SK-N-SH treated with all-trans-retinoic acid at 6 μM for 48 hours (cell line): ENCODE measurements at regions not wholly inside any gene's neighbourhood (a gene's known extent, or its start where the extent isn't known, plus 50 kb on each side); places are given as distances from the start of the nearest gene placed in this dataset.

Experiments
- ATAC-seq: fragments of 200-7000 bp; cut with Tn5 transposase; 3 replicates; pipeline ENCODE4 v1.9.1; 2020; ENCODE audit warnings: mild to moderate bottlenecking, moderate library complexity
- ARNTL ChIP-seq: fragments of 450-650 bp; formaldehyde crosslinking; IDR thresholded peaks from 2 replicates; pipeline ENCODE4 v1.5.0; 2020; ENCODE audit warnings: low read depth, mild to moderate bottlenecking, moderate library complexity, borderline replicate concordance
- BACH2 ChIP-seq: fragments of 250-450 bp; sonication (Bioruptor Pico); IDR thresholded peaks from 2 replicates; pipeline ENCODE4 v1.9.0; 2021; ENCODE audit warnings: mild to moderate bottlenecking, borderline replicate concordance
- CSDC2 ChIP-seq: fragments of 250-450 bp; sonication (Bioruptor Pico); IDR thresholded peaks from 2 replicates; pipeline ENCODE4 v1.5.0; 2020; ENCODE audit warnings: mild to moderate bottlenecking, moderate library complexity
- ESRRG ChIP-seq: fragments of 250-450 bp; sonication (Bioruptor Pico); IDR thresholded peaks from 2 replicates; pipeline ENCODE4 v1.6.1; 2021; ENCODE audit warnings: mild to moderate bottlenecking
- GLIS3 ChIP-seq: fragments of 250-450 bp; sonication (Bioruptor Pico); IDR thresholded peaks from 2 replicates; pipeline ENCODE4 v1.5.0; 2020; ENCODE audit warnings: mild to moderate bottlenecking, moderate library complexity
- ISL1 ChIP-seq: fragments of 250-450 bp; sonication (Bioruptor Pico); IDR thresholded peaks from 2 replicates; pipeline ENCODE4 v2.1.2; 2022; ENCODE audit warnings: mild to moderate bottlenecking, moderate library complexity
- OSR1 ChIP-seq: fragments of 250-450 bp; sonication (Bioruptor Pico); IDR thresholded peaks from 2 replicates; pipeline ENCODE4 v1.8.0; 2022; ENCODE audit warnings: moderate library complexity, mild to moderate bottlenecking, inconsistent platforms
- RARB ChIP-seq: fragments of 250-450 bp; sonication (Bioruptor Pico); IDR thresholded peaks from 2 replicates; pipeline ENCODE4 v1.8.0; 2021; ENCODE audit warnings: mild to moderate bottlenecking, moderate library complexity
- SNAI2 ChIP-seq: fragments of 250-450 bp; sonication (Bioruptor Pico); IDR thresholded peaks from 2 replicates; pipeline ENCODE4 v1.5.0; 2020; ENCODE audit warnings: mild to moderate bottlenecking, moderate library complexity
- TCF4 ChIP-seq: fragments of 250-450 bp; sonication (Bioruptor Pico); IDR thresholded peaks from 2 replicates; pipeline ENCODE4 v1.8.0; 2021; ENCODE audit warnings: mild to moderate bottlenecking, moderate library complexity, borderline replicate concordance
- TOX ChIP-seq: fragments of 250-450 bp; sonication (Bioruptor Pico); IDR thresholded peaks from 2 replicates; pipeline ENCODE4 v1.8.0; 2021; ENCODE audit warnings: mild to moderate bottlenecking, moderate library complexity, borderline replicate concordance
- ZC3H10 ChIP-seq: fragments of 250-450 bp; sonication (Bioruptor Pico); IDR thresholded peaks from 2 replicates; pipeline ENCODE4 v1.5.1; 2021; ENCODE audit warnings: mild to moderate bottlenecking, moderate library complexity
- ZFP3 ChIP-seq: fragments of 250-450 bp; sonication (Bioruptor Pico); IDR thresholded peaks from 2 replicates; pipeline ENCODE4 v1.5.0; 2020; ENCODE audit warnings: mild to moderate bottlenecking, moderate library complexity
- ZFP30 ChIP-seq: fragments of 450-650 bp; formaldehyde crosslinking; IDR thresholded peaks from 2 replicates; pipeline ENCODE4 v1.5.0; 2022; ENCODE audit warnings: mild to moderate bottlenecking, moderate library complexity
- ZNF70 ChIP-seq: fragments of 450-650 bp; formaldehyde crosslinking; IDR thresholded peaks from 2 replicates; pipeline ENCODE4 v1.5.0; 2020; ENCODE audit warnings: mild to moderate bottlenecking, moderate library complexity
- ZNF8 ChIP-seq: fragments of 450-650 bp; formaldehyde crosslinking; IDR thresholded peaks from 2 replicates; pipeline ENCODE4 v1.5.0; 2020; ENCODE audit warnings: mild to moderate bottlenecking, moderate library complexity
- TF ChIP-seq, protein P1 (sequence below): fragments of 250-450 bp; sonication (Bioruptor Pico); IDR thresholded peaks from 2 replicates; pipeline ENCODE4 v1.5.0; 2020; ENCODE audit warnings: mild to moderate bottlenecking, moderate library complexity
- TF ChIP-seq, protein P2 (sequence below): fragments of 250-450 bp; sonication (Bioruptor Pico); IDR thresholded peaks from 2 replicates; pipeline ENCODE4 v1.8.0; 2021; ENCODE audit warnings: low read depth, mild to moderate bottlenecking, moderate library complexity, borderline replicate concordance
- TF ChIP-seq, protein P3 (sequence below): fragments of 250-450 bp; sonication (Bioruptor Pico); IDR thresholded peaks from 2 replicates; pipeline ENCODE4 v1.5.1; 2020; ENCODE audit warnings: low read depth, mild to moderate bottlenecking, moderate library complexity
- TF ChIP-seq, protein P4 (sequence below): fragments of 250-450 bp; sonication (Bioruptor Pico); IDR thresholded peaks from 2 replicates; pipeline ENCODE4 v1.5.1; 2021; ENCODE audit warnings: mild to moderate bottlenecking, moderate library complexity

DNA sequence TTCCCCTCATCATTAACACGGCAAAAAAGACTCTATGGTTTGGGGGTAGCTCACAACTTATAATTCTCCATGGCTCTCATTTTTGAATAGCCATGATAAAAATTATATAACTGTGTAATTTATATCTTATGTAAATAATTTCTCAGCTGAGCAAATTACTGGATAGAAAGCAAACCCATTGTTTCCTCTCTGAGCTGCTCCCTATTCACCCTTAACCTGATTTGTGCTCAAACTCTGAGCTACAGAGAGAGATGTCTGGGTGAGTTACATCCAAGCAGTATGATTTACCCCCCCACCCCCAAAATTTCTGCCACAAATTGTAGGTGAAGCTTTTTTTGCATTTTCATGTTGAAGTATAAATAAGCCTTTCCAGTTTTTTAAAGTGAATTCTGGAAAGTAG, 123.7 kb downstream of the TFCP2L1 start:
- no peak for ATAC-seq
- no peak for TF ChIP-seq CSDC2 (CRISPR knock-in tag)
- TF ChIP-seq ARNTL: no peak
- TF ChIP-seq, protein P1, sequence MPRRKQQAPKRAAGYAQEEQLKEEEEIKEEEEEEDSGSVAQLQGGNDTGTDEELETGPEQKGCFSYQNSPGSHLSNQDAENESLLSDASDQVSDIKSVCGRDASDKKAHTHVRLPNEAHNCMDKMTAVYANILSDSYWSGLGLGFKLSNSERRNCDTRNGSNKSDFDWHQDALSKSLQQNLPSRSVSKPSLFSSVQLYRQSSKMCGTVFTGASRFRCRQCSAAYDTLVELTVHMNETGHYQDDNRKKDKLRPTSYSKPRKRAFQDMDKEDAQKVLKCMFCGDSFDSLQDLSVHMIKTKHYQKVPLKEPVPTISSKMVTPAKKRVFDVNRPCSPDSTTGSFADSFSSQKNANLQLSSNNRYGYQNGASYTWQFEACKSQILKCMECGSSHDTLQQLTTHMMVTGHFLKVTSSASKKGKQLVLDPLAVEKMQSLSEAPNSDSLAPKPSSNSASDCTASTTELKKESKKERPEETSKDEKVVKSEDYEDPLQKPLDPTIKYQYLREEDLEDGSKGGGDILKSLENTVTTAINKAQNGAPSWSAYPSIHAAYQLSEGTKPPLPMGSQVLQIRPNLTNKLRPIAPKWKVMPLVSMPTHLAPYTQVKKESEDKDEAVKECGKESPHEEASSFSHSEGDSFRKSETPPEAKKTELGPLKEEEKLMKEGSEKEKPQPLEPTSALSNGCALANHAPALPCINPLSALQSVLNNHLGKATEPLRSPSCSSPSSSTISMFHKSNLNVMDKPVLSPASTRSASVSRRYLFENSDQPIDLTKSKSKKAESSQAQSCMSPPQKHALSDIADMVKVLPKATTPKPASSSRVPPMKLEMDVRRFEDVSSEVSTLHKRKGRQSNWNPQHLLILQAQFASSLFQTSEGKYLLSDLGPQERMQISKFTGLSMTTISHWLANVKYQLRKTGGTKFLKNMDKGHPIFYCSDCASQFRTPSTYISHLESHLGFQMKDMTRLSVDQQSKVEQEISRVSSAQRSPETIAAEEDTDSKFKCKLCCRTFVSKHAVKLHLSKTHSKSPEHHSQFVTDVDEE: no peak
- TF ChIP-seq TCF4: no peak
- TF ChIP-seq ZNF70 (CRISPR knock-in tag): no peak
- no peak for TF ChIP-seq ZFP30 (CRISPR knock-in tag)
- no peak for TF ChIP-seq ZFP3 (CRISPR knock-in tag)
- no peak for TF ChIP-seq BACH2 (CRISPR knock-in tag)
- TF ChIP-seq, protein P2, sequence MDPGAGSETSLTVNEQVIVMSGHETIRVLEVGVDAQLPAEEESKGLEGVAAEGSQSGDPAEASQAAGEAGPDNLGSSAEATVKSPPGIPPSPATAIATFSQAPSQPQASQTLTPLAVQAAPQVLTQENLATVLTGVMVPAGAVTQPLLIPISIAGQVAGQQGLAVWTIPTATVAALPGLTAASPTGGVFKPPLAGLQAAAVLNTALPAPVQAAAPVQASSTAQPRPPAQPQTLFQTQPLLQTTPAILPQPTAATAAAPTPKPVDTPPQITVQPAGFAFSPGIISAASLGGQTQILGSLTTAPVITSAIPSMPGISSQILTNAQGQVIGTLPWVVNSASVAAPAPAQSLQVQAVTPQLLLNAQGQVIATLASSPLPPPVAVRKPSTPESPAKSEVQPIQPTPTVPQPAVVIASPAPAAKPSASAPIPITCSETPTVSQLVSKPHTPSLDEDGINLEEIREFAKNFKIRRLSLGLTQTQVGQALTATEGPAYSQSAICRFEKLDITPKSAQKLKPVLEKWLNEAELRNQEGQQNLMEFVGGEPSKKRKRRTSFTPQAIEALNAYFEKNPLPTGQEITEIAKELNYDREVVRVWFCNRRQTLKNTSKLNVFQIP (CRISPR knock-in tag): no peak

DNA sequence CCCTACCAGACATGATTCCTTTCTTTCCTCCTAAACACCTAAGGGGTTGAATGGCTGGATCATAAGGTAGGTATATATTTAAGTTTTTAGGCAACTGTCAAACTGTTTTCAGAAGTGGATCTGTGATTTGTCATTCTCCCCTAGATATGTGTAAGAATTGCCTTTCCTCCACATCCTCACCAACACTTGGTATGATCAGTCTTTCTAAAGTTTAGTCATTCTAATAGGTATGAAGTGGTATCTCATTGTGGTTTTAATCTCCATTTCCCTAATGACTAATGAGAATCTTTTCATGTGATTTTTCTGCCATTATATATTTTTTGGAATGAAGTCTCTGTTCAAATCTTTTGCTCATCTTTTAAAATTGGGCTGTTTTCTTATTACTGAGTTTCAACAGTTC, 122.1 kb downstream of the TFCP2L1 start:
- no peak for TF ChIP-seq TCF4
- TF ChIP-seq RARB (CRISPR knock-in tag): no peak
- TF ChIP-seq, protein P3, sequence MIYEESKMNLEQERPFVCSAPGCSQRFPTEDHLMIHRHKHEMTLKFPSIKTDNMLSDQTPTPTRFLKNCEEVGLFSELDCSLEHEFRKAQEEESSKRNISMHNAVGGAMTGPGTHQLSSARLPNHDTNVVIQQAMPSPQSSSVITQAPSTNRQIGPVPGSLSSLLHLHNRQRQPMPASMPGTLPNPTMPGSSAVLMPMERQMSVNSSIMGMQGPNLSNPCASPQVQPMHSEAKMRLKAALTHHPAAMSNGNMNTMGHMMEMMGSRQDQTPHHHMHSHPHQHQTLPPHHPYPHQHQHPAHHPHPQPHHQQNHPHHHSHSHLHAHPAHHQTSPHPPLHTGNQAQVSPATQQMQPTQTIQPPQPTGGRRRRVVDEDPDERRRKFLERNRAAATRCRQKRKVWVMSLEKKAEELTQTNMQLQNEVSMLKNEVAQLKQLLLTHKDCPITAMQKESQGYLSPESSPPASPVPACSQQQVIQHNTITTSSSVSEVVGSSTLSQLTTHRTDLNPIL: no peak
- TF ChIP-seq ZFP30 (CRISPR knock-in tag): no peak
- TF ChIP-seq GLIS3 (CRISPR knock-in tag): no peak
- no peak for TF ChIP-seq ZNF8 (CRISPR knock-in tag)
- no peak for TF ChIP-seq ISL1 (CRISPR knock-in tag)
- no peak for TF ChIP-seq ESRRG (CRISPR knock-in tag)
- TF ChIP-seq, protein P1: no peak
- TF ChIP-seq, protein P4, sequence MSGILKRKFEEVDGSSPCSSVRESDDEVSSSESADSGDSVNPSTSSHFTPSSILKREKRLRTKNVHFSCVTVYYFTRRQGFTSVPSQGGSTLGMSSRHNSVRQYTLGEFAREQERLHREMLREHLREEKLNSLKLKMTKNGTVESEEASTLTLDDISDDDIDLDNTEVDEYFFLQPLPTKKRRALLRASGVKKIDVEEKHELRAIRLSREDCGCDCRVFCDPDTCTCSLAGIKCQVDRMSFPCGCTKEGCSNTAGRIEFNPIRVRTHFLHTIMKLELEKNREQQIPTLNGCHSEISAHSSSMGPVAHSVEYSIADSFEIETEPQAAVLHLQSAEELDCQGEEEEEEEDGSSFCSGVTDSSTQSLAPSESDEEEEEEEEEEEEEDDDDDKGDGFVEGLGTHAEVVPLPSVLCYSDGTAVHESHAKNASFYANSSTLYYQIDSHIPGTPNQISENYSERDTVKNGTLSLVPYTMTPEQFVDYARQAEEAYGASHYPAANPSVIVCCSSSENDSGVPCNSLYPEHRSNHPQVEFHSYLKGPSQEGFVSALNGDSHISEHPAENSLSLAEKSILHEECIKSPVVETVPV (CRISPR knock-in tag): no peak
- TF ChIP-seq TOX (CRISPR knock-in tag): no peak
- no peak for TF ChIP-seq OSR1
- TF ChIP-seq ZFP3 (CRISPR knock-in tag): no peak
- TF ChIP-seq ZNF70 (CRISPR knock-in tag): no peak
- TF ChIP-seq CSDC2 (CRISPR knock-in tag): no peak
- TF ChIP-seq SNAI2 (CRISPR knock-in tag): no peak
- TF ChIP-seq, protein P2 (CRISPR knock-in tag): no peak
- no peak for TF ChIP-seq ZC3H10 (CRISPR knock-in tag)
- TF ChIP-seq ARNTL: no peak
- no peak for ATAC-seq
